HEK293T (cell line): ENCODE measurements at regions not wholly inside any gene's neighbourhood (a gene's known extent, or its start where the extent isn't known, plus 50 kb on each side); places are given as distances from the start of the nearest gene placed in this dataset.

Experiments
- ARNT ChIP-seq: fragments of 450-650 bp; IDR thresholded peaks from 2 replicates; pipeline ENCODE4 v1.6.1; 2017; ENCODE audit warnings: mild to moderate bottlenecking
- BHLHE40 ChIP-seq: fragments of 450-650 bp; IDR thresholded peaks from 2 replicates; pipeline ENCODE4 v1.6.1; 2016; ENCODE audit warnings: mild to moderate bottlenecking, moderate library complexity, borderline replicate concordance
- CTBP1 ChIP-seq: fragments of 450-650 bp; IDR thresholded peaks from 2 replicates; pipeline ENCODE4 v1.6.1; 2016; ENCODE audit warnings: borderline replicate concordance
- ELF4 ChIP-seq: fragments of 450-650 bp; IDR thresholded peaks from 2 replicates; pipeline ENCODE4 v1.6.1; 2017; ENCODE audit warnings: antibody characterized with exemption
- FOXA1 ChIP-seq: fragments of 450-650 bp; IDR thresholded peaks from 2 replicates; pipeline ENCODE4 v1.6.1; 2016; ENCODE audit warnings: mild to moderate bottlenecking
- FOXK2 ChIP-seq: fragments of 450-650 bp; IDR thresholded peaks from 2 replicates; pipeline ENCODE4 v1.6.1; 2016; ENCODE audit warnings: mild to moderate bottlenecking
- FOXM1 ChIP-seq: fragments of 450-650 bp; IDR thresholded peaks from 2 replicates; pipeline ENCODE4 v1.6.1; 2017; ENCODE audit warnings: mild to moderate bottlenecking, borderline replicate concordance
- HDGF ChIP-seq: fragments of 450-650 bp; IDR thresholded peaks from 2 replicates; pipeline ENCODE4 v1.6.1; 2017; ENCODE audit warnings: antibody characterized with exemption, borderline replicate concordance
- L3MBTL2 ChIP-seq: fragments of 450-650 bp; conservative IDR thresholded peaks from 2 replicates; pipeline ENCODE4 v1.6.1; 2016; ENCODE audit warnings: mild to moderate bottlenecking
- LEF1 ChIP-seq: fragments of 450-650 bp; IDR thresholded peaks from 2 replicates; pipeline ENCODE4 v1.6.1; 2017; ENCODE audit warnings: mild to moderate bottlenecking, borderline replicate concordance
- NFRKB ChIP-seq: fragments of 450-650 bp; IDR thresholded peaks from 2 replicates; pipeline ENCODE4 v1.6.1; 2016; ENCODE audit warnings: mild to moderate bottlenecking, moderate library complexity
- SP1 ChIP-seq: fragments of 450-650 bp; IDR thresholded peaks from 2 replicates; pipeline ENCODE4 v1.6.1; 2017
- SUZ12 ChIP-seq: fragments of 450-650 bp; IDR thresholded peaks from 2 replicates; pipeline ENCODE4 v1.6.1; 2016; ENCODE audit warnings: mild to moderate bottlenecking
- ZNF384 ChIP-seq: fragments of 450-650 bp; IDR thresholded peaks from 2 replicates; pipeline ENCODE4 v1.6.1; 2016

DNA sequence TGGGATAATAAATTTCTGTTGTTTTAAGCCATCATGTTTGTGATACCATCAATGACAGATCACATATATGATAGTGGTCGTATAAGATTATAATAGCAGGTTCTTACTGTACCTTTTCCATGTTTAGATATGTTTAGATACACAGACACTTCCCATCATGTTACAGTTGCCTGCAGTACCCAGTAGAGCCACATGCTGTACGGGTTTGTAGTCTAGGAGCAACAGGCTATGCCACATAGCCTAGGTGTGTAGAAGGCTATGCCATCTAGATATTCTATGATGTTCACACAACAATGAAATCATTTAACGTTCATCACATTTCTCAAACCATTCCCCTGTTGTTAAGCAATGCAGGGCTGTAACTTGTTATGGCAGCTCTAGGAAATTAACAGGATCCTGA is 132.9 kb upstream of the SH3BP4 start:
- no peak for TF ChIP-seq FOXA1
- TF ChIP-seq BHLHE40 = no peak
- TF ChIP-seq L3MBTL2 = no peak
- TF ChIP-seq NFRKB = no peak
- TF ChIP-seq SP1 = no peak
- no peak for TF ChIP-seq FOXK2
- no peak for TF ChIP-seq ARNT
- TF ChIP-seq FOXM1 = no peak
- TF ChIP-seq LEF1 = no peak
- TF ChIP-seq SUZ12 = no peak
- TF ChIP-seq HDGF = no peak
- no peak for TF ChIP-seq ELF4
- no peak for TF ChIP-seq ZNF384
- TF ChIP-seq CTBP1 = no peak
